ENCODE measurements at regions not wholly inside any gene's neighbourhood (a gene's known extent, or its start where the extent isn't known, plus 50 kb on each side); places are given as distances from the start of the nearest gene placed in this dataset.
A peak's percentile ranks its signal among the peaks of the same experiment; 100 is the strongest.

DNA sequence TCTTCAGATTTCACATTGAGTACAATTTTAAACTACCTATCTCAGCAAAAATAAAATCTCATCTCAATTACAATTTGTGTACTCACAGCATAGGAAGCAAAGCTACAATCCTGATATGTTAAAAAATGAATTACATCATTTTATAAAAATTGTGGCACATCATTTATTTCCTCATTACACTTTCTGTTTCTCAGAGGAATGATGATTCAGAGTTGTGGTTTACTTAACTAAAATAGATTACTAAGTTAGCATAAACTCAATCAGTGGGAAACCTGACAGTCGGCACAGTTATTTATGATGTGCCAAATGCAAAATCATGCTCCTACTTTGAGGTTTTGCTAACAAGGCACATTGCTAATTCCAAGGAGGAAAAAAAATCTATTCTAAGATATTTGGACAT, 325.0 kb downstream of the FBXO8 start:
- intact Hi-C loops (cut with DNase I): no loop called here
- DNase-seq (ENCODE audit: low spot score) (no peak), ATAC-seq (no peak)

DNA sequence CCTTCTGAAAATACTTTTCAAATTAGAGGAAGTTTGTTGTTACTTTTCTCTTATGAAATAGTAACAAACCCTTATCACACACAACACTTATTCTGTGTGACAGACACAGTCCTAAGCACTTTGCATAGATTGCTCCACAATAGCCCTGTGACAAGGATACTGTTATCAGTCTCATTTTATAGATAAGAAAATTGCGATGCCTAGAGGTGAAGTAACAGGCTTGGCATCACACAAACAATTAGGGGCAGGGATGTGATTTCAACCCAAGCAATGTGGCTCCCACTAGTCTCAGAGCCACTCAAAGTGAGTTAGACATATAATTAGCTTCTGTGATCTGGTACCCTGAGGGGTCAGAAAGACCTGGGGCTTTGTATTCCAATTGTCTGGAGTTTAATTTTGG, 339.9 kb downstream of the FBXO8 start:
- intact Hi-C loops (cut with DNase I): no loop called here
- ATAC-seq (no peak), DNase-seq (ENCODE audit: low spot score) (no peak)

DNA sequence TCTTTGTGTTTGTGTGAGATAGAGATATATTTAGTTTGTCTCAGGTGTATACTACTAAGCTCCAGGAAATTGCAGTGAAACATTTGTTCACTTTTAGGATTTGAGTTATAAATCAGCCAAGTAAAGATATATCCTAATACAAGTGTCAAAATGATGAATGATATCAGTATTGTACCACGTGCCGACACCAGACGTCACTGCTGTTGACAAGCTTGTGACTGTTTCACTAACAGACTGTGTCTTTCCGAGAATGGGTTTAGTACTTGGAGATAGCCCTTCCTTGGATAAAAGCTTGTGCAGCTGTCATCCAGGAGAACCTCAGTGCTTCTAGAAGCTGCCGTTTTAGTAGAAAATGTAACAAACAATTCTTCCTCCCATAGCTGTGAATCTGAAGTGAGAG, 343.3 kb downstream of the FBXO8 start:
- no peak for ATAC-seq
- DNase-seq (ENCODE audit: low spot score): no peak

DNA sequence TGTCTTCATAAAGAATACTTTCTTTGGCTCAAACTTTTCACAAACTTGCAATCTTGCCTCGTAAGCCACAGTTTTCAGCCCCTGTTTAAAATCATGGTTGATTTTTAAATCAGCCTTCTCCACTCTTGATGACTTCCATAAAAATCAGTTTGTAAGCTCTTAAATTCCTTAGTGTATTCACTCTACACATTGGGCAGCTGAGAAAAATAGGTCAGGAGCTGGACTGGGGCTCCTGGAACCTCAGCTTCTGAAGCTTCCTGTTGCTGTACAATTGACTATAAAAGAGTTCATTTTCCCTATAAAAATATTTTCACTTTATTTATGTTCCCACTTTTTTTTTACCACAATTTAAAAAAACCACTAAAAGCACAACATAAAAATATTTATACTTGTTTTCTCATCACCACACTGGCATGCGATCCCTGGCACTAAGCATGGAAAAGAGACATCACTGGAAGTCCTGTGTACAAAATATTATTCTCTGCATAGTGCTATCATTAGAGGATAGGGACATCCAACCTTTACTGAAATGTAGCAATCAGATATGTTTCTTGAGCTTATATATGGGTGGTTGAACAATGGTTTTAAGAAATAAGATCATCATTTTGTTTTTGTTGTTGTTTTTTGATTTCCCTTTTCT, 345.7 kb downstream of the FBXO8 start:
- no peak for ATAC-seq
- no peak for DNase-seq (ENCODE audit: low spot score)
- intact Hi-C loops (cut with DNase I): no loop called here

More for the DNA sequence above, 343.3 kb downstream of the FBXO8 start:
- intact Hi-C loops (cut with DNase I): no loop called here

DNA sequence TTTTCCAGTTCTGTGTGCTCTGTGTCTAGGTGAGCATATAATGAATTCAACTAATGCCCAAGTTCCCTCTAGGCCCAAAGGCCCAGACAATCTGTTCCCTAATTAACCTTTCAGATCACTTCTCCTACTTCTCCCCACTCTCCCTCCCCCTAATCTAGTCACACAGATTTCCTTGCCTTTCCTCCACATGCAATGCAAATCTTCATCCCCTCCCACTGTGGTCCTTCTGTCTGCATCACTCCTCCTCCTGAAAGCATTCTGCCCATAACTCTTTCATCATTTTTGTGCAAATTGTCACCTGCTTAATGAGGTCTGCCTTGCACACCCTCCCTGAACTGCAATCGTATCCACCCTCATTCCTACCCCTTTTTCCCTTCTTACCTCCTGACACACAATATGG, 346.6 kb downstream of the FBXO8 start:
- DNase-seq (ENCODE audit: low spot score): no peak
- intact Hi-C loops (cut with DNase I): no loop called here
- ATAC-seq: no peak

DNA sequence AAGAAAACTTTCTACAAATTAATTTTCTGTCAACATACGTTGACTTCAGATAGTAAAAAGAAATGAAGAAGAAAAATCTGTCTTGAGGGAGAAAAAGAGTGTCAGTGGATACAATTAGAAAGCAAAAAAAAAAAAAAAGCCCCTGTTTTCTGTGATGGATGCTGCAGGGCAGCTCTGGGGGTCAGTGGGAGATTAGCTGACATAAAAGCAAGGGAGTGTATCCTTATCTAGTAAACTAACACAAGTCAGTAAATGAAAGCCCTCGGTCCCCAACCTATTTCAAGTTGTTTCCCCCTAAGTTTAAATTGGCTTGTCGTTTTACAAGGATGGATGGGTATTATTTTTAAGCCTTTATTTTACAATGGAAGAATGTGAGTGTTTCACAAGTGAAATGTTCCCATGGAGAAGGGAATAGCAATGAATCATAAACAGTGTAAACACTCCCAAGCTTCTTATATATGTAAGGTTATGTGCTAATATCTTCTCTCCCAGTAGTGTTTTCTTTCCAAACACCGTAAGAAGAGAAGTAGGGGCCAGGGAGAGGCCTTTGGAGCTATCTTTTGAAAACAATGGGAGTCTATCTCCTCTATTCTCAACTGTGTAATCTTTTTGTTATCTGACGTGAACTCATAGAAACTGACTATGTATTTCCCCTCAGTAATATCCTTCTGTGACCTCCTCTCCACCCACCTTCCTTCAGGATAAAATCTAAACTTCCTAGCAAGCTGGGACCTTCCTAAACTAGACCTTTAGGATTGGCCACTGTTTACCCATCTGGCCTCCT, 347.7 kb downstream of the FBXO8 start:
- ATAC-seq: no peak
- no peak for DNase-seq (ENCODE audit: low spot score)
- intact Hi-C loops (cut with DNase I): no loop called here

DNA sequence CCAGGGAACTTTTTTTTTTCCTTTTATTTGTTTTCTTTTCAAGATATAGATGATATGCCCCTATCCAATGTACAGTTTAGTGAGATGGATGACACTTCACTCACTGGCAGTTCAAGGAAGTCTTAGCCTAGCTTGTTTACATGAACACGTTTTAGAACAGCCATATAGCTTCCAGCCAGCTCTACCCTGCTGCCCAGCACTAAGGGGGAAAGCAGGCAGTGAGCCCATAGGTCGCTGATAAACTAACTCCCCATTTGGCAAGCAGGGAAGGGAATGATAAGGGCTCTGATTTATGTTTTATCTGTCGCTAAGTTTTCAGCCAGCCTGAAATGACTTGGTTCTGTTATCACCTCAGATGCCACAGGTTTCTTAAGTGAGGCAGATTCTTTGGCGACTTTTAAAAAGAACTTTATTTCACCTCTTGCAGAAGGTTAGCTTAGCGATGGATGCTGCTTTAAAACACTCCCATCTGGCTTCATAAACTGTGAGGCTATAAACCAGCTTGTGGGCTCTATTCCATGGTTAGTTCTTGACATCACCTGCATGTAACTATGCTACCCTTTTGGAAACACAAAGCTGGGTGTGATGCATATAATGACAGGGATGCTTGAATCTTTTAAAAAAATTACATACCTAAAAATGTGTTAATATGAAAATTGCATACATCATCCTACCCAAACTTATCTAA, 348.4 kb downstream of the FBXO8 start:
- intact Hi-C loops (cut with DNase I): no loop called here
- ATAC-seq: no peak
- no peak for DNase-seq (ENCODE audit: low spot score)

DNA sequence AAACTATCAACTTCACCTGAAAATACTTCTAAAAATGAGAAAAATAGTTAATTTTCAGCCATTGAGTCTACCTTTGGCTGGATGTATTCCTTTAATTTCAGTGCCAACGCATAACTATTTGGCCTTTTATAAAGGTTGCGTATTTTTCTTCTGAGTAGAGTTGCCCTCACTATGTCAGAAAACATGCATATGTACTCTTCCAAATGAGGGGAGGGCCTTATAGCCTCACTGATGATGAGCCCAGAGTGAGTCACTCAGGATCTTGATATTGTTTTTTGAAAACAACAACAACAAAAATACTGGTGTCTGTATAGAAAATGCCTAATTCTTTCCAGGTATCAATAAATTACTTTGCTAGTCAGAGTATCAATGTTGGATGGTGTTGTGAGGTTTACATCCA, 349.3 kb downstream of the FBXO8 start:
- DNase-seq (ENCODE audit: low spot score) (no peak), ATAC-seq (no peak)
- intact Hi-C loops (cut with DNase I): no loop called here

DNA sequence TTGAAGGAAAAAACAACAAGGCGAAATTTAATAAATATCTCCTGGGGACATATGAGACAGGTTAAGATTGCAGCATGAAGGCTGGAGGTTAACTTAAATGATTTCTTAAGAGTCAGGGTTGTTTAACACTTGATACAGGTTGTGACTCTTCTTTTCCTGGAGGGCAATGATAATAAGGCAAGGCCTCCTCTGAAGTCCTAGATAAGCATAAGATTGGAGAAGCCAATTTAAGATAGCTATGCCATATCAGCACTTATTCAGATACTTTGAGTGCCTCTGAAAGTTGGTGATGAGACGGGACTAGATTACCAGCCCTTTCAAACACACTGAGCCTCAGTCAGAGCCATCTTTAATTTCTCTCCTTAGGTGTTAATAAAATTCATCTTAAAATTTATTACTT, 350.8 kb downstream of the FBXO8 start:
- DNase-seq (ENCODE audit: low spot score): no peak
- intact Hi-C loops (cut with DNase I): no loop called here
- ATAC-seq: no peak

DNA sequence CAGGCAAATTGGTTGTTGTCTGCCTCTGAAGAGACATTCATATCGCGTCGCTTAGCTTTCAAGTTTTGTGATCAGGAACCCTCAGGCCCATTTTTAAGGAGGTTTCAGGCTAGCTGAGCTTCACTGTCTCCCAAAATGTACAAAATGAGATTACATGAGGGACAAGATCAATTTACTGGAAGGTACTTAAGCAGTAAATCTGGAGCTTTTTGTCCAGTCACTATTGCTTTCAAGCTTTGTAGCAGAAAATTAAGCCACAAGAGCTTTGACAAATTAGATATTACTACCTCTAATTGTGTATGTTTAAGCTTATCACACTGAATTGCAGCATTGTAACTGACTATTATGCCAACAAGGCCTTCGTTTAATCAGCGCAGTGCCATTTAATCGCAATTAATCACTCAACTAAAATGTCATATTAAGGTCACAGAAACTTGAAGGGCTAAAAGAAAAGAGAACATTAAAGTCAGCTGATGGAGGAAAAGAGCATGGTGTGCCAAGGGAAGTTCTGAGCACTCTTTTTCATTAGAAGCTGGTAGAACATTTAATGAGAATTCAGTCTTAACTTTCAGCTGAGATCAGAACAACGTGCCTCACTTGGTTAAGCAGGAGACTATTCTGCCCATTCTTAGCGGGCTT, 353.0 kb downstream of the FBXO8 start:
- ATAC-seq: no peak
- no peak for DNase-seq (ENCODE audit: low spot score)
- intact Hi-C loops (cut with DNase I): no loop called here

DNA sequence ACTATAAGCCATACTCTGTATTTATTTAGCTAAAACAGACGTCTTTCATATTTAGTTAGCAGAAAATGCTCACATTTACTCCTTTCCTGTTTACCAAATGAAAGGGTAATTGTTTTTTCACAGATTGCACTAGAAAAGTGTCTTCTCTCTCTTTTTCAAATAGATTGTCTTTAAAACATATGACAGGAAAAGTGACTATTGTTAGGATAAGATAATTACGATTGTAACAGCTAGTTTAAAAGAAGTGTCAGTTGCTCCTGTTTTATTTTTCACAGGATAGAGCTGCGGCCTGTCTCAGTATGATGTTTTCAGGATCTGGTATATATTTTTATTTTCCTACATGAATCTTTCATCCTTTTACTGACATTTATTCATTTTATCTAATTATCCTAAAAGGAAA, 353.5 kb downstream of the FBXO8 start:
- DNase-seq (ENCODE audit: low spot score) (no peak), ATAC-seq (no peak)
- intact Hi-C loops (cut with DNase I): no loop called here

DNA sequence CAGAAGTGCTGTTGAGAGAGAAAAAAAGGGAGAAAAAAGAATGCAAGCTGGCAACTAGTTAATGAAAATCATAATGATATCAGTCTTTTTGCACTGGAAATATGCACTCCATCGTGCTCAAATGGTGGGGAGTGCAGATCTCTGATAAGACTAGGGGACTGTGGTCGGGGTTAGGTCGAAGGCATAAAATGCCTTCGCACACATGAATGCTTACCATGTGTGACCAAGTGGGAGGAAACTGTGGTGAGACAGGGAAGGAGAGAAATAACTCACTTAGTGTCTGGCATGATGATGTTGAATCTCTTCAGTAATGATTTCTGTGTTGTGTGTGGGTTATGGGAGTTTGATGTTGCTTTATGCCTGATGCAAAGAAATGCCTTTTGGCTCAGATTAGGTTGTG, 358.9 kb downstream of the FBXO8 start:
- intact Hi-C loops (cut with DNase I): no loop called here
- no peak for ATAC-seq

DNA sequence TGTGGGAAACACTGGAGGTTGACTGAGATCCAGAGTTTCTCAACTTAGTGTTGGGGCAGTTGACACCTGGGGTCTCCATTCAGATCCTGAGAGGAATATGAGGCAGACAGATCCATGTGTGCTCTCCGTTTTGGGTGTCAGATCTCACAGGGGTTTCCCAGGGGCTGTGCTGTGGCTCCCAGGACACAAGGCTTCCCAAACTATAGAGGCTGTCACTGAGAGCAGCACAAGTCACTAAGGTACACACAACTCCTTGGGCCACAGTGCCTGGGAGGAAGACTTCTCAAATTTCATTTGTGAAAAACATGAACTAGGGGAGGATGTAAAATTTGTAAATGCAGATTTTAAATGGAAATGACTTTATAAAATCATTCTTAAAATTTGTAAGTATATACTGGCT, 363.6 kb downstream of the FBXO8 start:
- ATAC-seq (no peak), DNase-seq (ENCODE audit: low spot score) (no peak)
- intact Hi-C loops (cut with DNase I): no loop called here

More for the DNA sequence above, 358.9 kb downstream of the FBXO8 start:
- no peak for DNase-seq (ENCODE audit: low spot score)

DNA sequence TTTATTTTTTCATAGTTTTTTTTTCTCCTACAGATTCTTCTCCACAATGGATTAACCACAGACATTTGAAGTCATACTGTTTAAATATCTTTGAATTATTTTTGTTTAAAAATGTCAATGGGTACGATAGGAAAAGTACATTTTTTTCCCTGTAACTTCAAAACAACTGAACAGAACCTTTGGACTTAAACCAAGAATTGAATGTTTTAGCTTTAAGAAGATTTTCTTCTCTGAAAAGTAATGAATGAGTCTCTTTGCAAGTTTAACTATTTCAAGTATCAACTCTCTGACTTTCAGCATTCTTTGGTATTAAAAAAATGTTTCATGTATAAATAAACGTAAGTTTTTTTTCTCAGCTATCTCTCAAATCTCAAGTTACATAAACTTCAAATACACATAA, 364.3 kb downstream of the FBXO8 start:
- DNase-seq (ENCODE audit: low spot score) (no peak), ATAC-seq (no peak)
- intact Hi-C loops (cut with DNase I): no loop called here

DNA sequence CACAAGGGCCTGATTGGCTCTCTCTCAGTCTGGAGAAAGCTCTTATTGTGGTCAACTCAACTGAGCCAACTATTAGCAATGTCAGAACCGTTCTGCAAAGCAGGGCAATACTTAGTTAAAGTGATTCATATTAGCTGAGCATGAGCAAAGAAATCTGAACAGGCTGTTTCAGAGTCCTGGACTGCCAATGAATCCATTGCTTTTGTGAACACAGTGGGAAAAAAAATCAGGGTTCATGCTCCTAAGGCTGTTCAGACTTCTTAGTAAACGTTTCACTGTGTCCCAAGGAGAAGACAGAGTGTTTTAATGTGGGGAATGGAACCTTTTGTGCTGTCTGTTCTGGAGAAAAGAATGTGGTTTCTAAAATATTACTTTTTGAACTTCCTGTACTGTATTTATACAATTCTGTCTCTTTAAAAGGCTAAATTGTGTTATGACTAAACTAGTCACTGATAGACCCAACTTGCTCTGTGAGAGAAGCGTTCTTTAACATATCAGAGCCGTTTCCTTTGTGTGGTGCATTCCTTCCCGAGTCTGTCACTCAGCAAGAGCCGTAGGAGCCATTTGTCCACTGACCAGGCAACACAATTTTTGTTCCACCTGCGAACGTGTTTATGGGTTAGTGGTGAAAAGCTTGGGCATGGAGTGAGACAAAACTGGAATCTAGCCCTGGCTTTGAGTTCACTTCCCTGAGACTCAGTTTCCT, 366.1 kb downstream of the FBXO8 start:
- intact Hi-C loops (cut with DNase I): no loop called here
- ATAC-seq (peak; percentile 79), DNase-seq (ENCODE audit: low spot score) (no peak)

DNA sequence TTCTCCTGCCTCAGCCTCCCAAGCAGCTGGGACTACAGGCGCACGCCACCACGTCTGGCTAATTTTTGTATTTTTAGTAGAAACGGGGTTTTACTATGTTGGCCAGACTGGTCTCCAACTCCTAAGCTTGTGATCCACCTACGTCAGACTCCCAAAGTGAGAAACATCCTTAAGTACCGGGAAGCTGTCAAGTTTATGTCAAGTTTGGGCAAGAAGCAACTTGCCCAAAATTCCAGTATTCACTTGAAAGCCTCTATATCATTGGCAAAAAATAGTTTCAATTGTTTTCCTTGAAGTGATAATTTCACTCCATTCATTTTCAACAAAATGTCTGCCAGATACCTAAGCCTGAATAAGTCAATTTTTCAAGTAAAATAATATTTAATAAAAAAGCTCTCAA, 370.0 kb downstream of the FBXO8 start:
- ATAC-seq (no peak), DNase-seq (ENCODE audit: low spot score) (no peak)
- intact Hi-C loops (cut with DNase I): no loop called here

DNA sequence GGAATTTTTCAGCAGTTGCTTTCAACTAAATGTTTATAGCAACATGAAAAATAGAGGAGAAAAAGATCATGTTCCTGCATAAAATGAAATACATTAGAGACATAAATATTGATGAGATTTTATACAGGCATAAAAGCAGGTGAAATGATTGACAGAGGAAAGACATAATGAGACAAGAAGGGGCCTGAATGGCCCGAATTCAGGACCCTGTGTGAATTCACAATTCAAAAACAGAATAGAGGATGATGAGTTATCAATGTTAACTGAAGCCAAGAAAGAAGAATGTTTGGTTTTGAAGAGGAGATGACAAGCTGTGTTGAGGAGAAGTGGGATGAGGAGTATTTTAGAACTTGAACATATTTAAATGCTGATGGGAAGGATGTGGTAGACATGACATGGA, 371.1 kb downstream of the FBXO8 start:
- no peak for ATAC-seq
- intact Hi-C loops (cut with DNase I): no loop called here
- DNase-seq (ENCODE audit: low spot score): no peak

DNA sequence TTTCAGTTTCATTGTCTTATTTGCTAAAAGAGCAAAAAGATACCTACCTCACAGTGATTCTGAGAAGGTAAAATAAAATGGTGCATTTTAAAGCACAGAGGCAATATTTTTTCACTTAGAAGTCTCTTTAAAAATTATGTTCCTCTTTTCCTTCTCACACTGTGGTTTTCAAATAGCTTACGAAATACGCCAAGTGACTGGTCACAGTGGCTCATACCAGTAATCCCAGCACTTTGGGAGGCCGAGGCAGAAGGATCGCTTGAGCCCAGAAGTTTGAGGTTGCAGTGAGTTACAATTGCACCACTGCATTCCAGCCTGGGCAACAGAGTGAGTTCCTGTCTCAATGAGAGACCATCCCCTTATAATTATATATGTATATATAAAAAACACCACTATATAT, 372.6 kb downstream of the FBXO8 start:
- ATAC-seq: no peak
- DNase-seq (ENCODE audit: low spot score): no peak
- intact Hi-C loops (cut with DNase I): no loop called here

DNA sequence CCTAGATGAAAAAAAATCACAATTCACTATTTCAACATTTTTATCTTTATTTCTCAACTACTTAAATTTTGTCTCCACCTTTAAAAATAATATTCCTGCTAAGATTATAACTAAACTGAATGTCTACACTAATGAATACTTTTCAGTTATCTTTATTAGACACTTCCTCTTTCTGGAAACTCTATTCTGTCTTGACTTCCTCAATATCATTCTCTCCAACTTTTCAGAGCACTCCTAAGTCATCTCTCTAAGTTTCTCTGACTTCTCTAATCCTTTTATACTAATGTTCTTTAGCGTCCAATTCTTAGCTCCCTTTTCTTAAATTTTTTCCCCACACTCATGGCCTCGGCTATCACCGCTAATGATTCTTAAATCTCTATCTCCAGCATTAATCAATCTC, 374.2 kb downstream of the FBXO8 start:
- ATAC-seq: no peak
- intact Hi-C loops (cut with DNase I): no loop called here

More for the DNA sequence above, 374.2 kb downstream of the FBXO8 start:
- no peak for DNase-seq (ENCODE audit: low spot score)

Data from sciatic nerve (tissue), 2 donors.